DND-41 (cell line): ENCODE measurements at regions not wholly inside any gene's neighbourhood (a gene's known extent, or its start where the extent isn't known, plus 50 kb on each side); places are given as distances from the start of the nearest gene placed in this dataset.

ENCODE experiments used
- ATAC-seq: fragments of 200-7000 bp; cut with Tn5 transposase; 3 replicates; pipeline ENCODE4 v1.9.1; 2021; ENCODE audit warnings: low read depth; ENCODE audit not compliant: insufficient read depth
- DNase-seq: peaks from one replicate; pipeline ENCODE4 v3.0.0-alpha.2; 2020
- H2AFZ ChIP-seq: 2 replicates; pipeline ENCODE4 v1.6.0; 2012; ENCODE audit warnings: low read depth, low read length
- H3K27ac ChIP-seq: 2 replicates; pipeline ENCODE4 v1.5.1; 2012; ENCODE audit warnings: low read length, inconsistent platforms
- H3K27me3 ChIP-seq: fragments of 200-600 bp; sonication (generic); 2 replicates; pipeline ENCODE4 v1.6.0; 2012; ENCODE audit warnings: low read length, mild to moderate bottlenecking, inconsistent platforms; ENCODE audit not compliant: insufficient read depth, poor library complexity
- H3K36me3 ChIP-seq: 2 replicates; pipeline ENCODE4 v1.5.1; 2012; ENCODE audit warnings: low read length, inconsistent platforms; ENCODE audit not compliant: insufficient read depth
- H3K4me1 ChIP-seq: 2 replicates; pipeline ENCODE4 v1.5.1; 2012; ENCODE audit warnings: mild to moderate bottlenecking, low read length; ENCODE audit not compliant: insufficient read depth
- H3K4me2 ChIP-seq: 2 replicates; pipeline ENCODE4 v1.6.0; 2012; ENCODE audit warnings: mild to moderate bottlenecking, moderate library complexity, low read length, inconsistent platforms; ENCODE audit not compliant: insufficient read depth
- H3K4me3 ChIP-seq, 2 experiments: fragments of 200-600 bp in 1 of 2; shearing (Covaris generic) in 1 of 2; 2 replicates each; pipeline ENCODE4 v1.5.1; 2012 to 2016; ENCODE audit warnings: inconsistent platforms in 2 of 2, low read length in 2 of 2, mild to moderate bottlenecking in 2 of 2, low read depth in 1 of 2, moderate library complexity in 1 of 2
- H3K79me2 ChIP-seq: 2 replicates; pipeline ENCODE4 v1.6.0; 2012; ENCODE audit warnings: low read length, inconsistent platforms; ENCODE audit not compliant: insufficient read depth
- H3K9ac ChIP-seq: 2 replicates; pipeline ENCODE4 v1.6.0; 2012; ENCODE audit warnings: low read depth, mild to moderate bottlenecking, inconsistent platforms, low read length, moderate library complexity
- H3K9me3 ChIP-seq: 2 replicates; pipeline ENCODE4 v1.5.1; 2012; ENCODE audit warnings: low read length, moderate library complexity, mild to moderate bottlenecking, inconsistent platforms; ENCODE audit not compliant: insufficient read depth, severe bottlenecking
- H4K20me1 ChIP-seq: 2 replicates; pipeline ENCODE4 v1.6.0; 2012; ENCODE audit warnings: low read length; ENCODE audit not compliant: insufficient read depth
- EZH2 ChIP-seq: IDR thresholded peaks from 3 replicates; pipeline ENCODE4 v1.6.1; 2012; ENCODE audit warnings: borderline replicate concordance, low read depth, mild to moderate bottlenecking, moderate library complexity, low read length, inconsistent platforms; ENCODE audit not compliant: severe bottlenecking
- TF ChIP-seq, protein P1 (sequence below): IDR thresholded peaks from 2 replicates; pipeline ENCODE4 v1.5.1; 2012; ENCODE audit warnings: borderline replicate concordance, low read length, moderate library complexity, mild to moderate bottlenecking; ENCODE audit not compliant: poor library complexity, severe bottlenecking; ENCODE audit errors: extremely low read depth

GRCh38 chr10:130430852-130431704, 294.9 kb downstream of the GLRX3 start:
- Histone ChIP-seq H3K4me2 (no peak overlapping the region), H3K27ac (no peak overlapping the region), H4K20me1 (no peaks in the 10 kb centered on the region), H3K9me3 (no peaks in the 10 kb centered on the region), H2AFZ (no peak overlapping the region), H3K4me1 (no peaks in the 10 kb centered on the region), H3K27me3 (no peaks in the 10 kb centered on the region), H3K9ac (no peak overlapping the region), H3K79me2 (no peaks in the 10 kb centered on the region), H3K36me3 (no peaks in the 10 kb centered on the region), H3K4me3 (no peak overlapping the region)
- ATAC-seq (no peak), DNase-seq (no peak)
- no peak for TF ChIP-seq EZH2
- TF ChIP-seq, protein P1, sequence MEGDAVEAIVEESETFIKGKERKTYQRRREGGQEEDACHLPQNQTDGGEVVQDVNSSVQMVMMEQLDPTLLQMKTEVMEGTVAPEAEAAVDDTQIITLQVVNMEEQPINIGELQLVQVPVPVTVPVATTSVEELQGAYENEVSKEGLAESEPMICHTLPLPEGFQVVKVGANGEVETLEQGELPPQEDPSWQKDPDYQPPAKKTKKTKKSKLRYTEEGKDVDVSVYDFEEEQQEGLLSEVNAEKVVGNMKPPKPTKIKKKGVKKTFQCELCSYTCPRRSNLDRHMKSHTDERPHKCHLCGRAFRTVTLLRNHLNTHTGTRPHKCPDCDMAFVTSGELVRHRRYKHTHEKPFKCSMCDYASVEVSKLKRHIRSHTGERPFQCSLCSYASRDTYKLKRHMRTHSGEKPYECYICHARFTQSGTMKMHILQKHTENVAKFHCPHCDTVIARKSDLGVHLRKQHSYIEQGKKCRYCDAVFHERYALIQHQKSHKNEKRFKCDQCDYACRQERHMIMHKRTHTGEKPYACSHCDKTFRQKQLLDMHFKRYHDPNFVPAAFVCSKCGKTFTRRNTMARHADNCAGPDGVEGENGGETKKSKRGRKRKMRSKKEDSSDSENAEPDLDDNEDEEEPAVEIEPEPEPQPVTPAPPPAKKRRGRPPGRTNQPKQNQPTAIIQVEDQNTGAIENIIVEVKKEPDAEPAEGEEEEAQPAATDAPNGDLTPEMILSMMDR: no peak

GRCh38 chr10:130432271-130432670, 296.1 kb downstream of the GLRX3 start:
- H3K9ac ChIP-seq: no peak overlapping the region
- H3K4me1 ChIP-seq: no peaks in the 10 kb centered on the region
- no peak overlapping the region for H3K27ac ChIP-seq
- H3K9me3 ChIP-seq: no peaks in the 10 kb centered on the region
- H3K27me3 ChIP-seq: no peaks in the 10 kb centered on the region
- no peak overlapping the region for H2AFZ ChIP-seq
- H3K36me3 ChIP-seq: no peaks in the 10 kb centered on the region
- H3K4me3 ChIP-seq: no peak overlapping the region
- DNase-seq: no peak
- H4K20me1 ChIP-seq: no peaks in the 10 kb centered on the region
- H3K79me2 ChIP-seq: no peaks in the 10 kb centered on the region
- no peak for ATAC-seq
- no peak overlapping the region for H3K4me2 ChIP-seq
- no peak for TF ChIP-seq EZH2
- TF ChIP-seq, protein P1: no peak

DNA sequence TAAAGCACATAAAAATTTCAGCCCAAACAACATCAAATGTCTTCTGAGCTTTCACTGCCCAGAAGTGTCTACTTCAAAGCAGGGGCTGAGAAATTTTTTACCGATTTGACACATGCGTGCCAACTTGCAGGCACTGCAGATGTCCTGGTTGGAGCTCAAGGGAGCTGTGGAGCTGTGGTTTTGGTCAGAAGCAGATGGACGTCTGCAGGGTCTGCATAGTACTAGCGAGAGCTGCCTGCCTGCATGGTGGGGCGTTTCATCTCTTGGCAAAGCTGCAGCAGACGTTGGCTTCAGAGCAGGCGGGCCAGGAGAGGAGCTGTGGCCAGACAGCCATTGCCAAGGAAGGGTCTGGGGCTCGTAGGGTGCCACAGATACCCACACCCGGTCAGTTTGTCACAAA, 296.7 kb downstream of the GLRX3 start:
- no peaks in the 10 kb centered on the region for H3K27me3 ChIP-seq
- no peak overlapping the region for H3K27ac ChIP-seq
- DNase-seq: no peak
- no peaks in the 10 kb centered on the region for H3K9me3 ChIP-seq
- TF ChIP-seq, protein P1: no peak
- TF ChIP-seq EZH2: no peak
- H2AFZ ChIP-seq: no peak overlapping the region
- no peak for ATAC-seq
- no peaks in the 10 kb centered on the region for H3K79me2 ChIP-seq
- no peak overlapping the region for H3K4me2 ChIP-seq
- no peaks in the 10 kb centered on the region for H3K36me3 ChIP-seq
- H3K9ac ChIP-seq: no peak overlapping the region
- no peak overlapping the region for H3K4me3 ChIP-seq
- no peaks in the 10 kb centered on the region for H3K4me1 ChIP-seq
- no peaks in the 10 kb centered on the region for H4K20me1 ChIP-seq
